Esophagus muscularis mucosa (tissue), 4 donors: ENCODE measurements at regions not wholly inside any gene's neighbourhood (a gene's known extent, or its start where the extent isn't known, plus 50 kb on each side); places are given as distances from the start of the nearest gene placed in this dataset.

Source experiments
- DNase-seq: peaks from one replicate; pipeline ENCODE4 v3.0.0-alpha.2; 2017; ENCODE audit errors: extremely low spot score
- H3K27ac ChIP-seq, 4 donors: fragments of 200-600 bp; sonication (generic); replicated peaks in 1 of 4; 1 replicate in 3 of 4; 2 replicates in 1 of 4; pipeline ENCODE4 v1.5.1; 2016 to 2019; ENCODE audit warnings: mild to moderate bottlenecking in 1 of 4
- H3K27me3 ChIP-seq, 4 donors: fragments of 200-600 bp; sonication (generic); one replicate each; pipeline versions ENCODE4 v1.5.1 to v1.6.0; 2016 to 2019
- H3K36me3 ChIP-seq, 4 donors: fragments of 200-600 bp; sonication (generic); one replicate each; pipeline ENCODE4 v1.5.1; 2016 to 2019
- H3K4me1 ChIP-seq, 4 donors: fragments of 200-600 bp; sonication (generic); one replicate each; pipeline ENCODE4 v1.5.1; 2016 to 2019
- H3K4me3 ChIP-seq, 4 donors: fragments of 200-600 bp; sonication (generic); 1 replicate in 2 of 4; 2 replicates in 2 of 4; pipeline ENCODE4 v1.5.1; 2016 to 2019; ENCODE audit warnings: mild to moderate bottlenecking in 4 of 4, moderate library complexity in 1 of 4
- H3K9me3 ChIP-seq, 4 donors: fragments of 200-600 bp; sonication (generic); 1 replicate in 3 of 4; 2 replicates in 1 of 4; pipeline ENCODE4 v1.5.1; 2016 to 2019
- EP300 ChIP-seq: sonication (generic); formaldehyde crosslinking; IDR thresholded peaks from one replicate; pipeline ENCODE4 v1.6.1; 2017; ENCODE audit warnings: antibody characterized with exemption
- POLR2A ChIP-seq: fragments of 450-650 bp; IDR thresholded peaks from one replicate; pipeline ENCODE4 v1.6.1; 2017; ENCODE audit warnings: antibody characterized with exemption, moderate library complexity, mild to moderate bottlenecking, low read depth
- POLR2AphosphoS5 ChIP-seq, 2 donors: sonication (generic); formaldehyde crosslinking; IDR thresholded peaks; one replicate each; pipeline ENCODE4 v1.6.1; 2017; ENCODE audit warnings: antibody characterized with exemption in 2 of 2
- WGBS: methylation state at CpG from one replicate; pipeline ENCODE4 v1.1.5; 2018; 5-methylcytosine and 5-hydroxymethylcytosine counted together
- intact Hi-C: fragments of 100-400 bp; cut with DNase I; formaldehyde crosslinking; loops from one replicate; pipeline ENCODE4 v1.15.1; 2023
- TF ChIP-seq, protein P1 (sequence below), 3 experiments: fragments of 200-600 bp in 2 of 3; fragments of 450-650 bp in 1 of 3; sonication (generic) in 2 of 3; IDR thresholded peaks; one replicate each; pipeline ENCODE4 v1.5.1; 2017 to 2019; ENCODE audit warnings: antibody characterized with exemption in 3 of 3, mild to moderate bottlenecking in 2 of 3, moderate library complexity in 1 of 3

DNA sequence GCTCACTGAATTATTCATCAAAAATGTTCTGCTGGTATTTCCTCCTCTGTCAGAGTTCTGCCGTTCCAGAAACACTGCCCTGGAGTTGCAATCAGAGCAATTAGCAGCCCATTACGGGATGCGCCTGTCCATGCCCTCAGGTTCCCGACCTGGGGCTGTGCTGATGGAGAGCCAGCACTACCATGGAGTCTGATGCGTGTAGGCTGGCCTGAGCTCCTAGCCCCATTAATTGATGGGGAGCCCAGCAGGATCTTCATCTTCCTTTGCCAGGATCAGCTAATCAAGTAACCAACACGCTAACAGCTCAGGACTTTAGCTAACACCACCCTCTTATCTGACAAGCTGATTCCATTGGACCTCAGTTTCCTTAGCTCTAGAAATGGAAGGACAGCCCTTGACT is 164.2 kb downstream of the ABHD5 start:
- Histone ChIP-seq H3K9me3 (no peaks in the 10 kb centered on the region), H3K27ac (no peak overlapping the region), H3K36me3 (no peaks in the 10 kb centered on the region), H3K4me3 (no peak overlapping the region), H3K27me3 (peaks cover 0 to 53% (median 3%) of the 10 kb centered on the region in 4 donors), H3K4me1 (peaks cover 0 to 4% (median 0%) of the 10 kb centered on the region in 4 donors)
- no peak for DNase-seq
- 76% methylated on average over 6 of the region's 6 CpGs for WGBS
- TF ChIP-seq EP300 (no peak), POLR2AphosphoS5 (IDR thresholded peaks at IDR 0.05) (no peak), POLR2A (no peak)
- TF ChIP-seq, protein P1, sequence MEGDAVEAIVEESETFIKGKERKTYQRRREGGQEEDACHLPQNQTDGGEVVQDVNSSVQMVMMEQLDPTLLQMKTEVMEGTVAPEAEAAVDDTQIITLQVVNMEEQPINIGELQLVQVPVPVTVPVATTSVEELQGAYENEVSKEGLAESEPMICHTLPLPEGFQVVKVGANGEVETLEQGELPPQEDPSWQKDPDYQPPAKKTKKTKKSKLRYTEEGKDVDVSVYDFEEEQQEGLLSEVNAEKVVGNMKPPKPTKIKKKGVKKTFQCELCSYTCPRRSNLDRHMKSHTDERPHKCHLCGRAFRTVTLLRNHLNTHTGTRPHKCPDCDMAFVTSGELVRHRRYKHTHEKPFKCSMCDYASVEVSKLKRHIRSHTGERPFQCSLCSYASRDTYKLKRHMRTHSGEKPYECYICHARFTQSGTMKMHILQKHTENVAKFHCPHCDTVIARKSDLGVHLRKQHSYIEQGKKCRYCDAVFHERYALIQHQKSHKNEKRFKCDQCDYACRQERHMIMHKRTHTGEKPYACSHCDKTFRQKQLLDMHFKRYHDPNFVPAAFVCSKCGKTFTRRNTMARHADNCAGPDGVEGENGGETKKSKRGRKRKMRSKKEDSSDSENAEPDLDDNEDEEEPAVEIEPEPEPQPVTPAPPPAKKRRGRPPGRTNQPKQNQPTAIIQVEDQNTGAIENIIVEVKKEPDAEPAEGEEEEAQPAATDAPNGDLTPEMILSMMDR (IDR thresholded peaks at IDR 0.05) = no peak
- intact Hi-C loops = loop anchor here (10.0 kb wide), 1 partner anchor 340 kb away; no protein-coding TSS in a partner anchor

DNA sequence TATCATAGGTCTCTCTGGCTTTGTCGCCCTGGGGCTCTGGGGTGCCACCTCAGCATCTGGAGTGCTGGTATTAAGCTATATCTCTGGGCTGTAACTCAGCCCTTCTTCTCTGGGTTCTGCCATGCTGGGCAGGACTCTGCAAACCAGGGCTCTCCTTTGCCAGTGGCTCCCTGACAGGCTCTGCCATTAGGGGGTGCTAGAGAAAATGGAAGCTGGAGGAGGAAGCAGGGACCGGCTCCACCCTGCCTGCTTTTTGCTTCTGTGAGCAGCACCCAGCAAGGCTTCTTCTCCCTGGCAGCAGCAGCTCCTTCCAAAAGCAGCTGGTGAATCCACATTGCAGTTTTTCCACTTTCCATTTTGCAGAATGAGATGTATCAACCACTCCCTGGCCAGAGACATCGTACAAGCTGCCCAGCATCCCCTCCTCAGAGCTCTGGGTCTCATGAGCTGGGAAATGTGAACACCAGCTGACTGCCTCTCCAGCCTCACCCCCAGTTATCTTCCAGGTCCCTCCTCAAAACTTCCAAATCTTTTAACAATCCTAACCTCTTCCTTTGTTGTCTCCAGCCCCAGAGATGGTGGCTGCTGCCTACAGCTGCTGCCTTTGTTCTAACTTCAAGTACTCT is 165.0 kb downstream of the ABHD5 start:
- Histone ChIP-seq H3K4me3 (no peak overlapping the region), H3K9me3 (no peaks in the 10 kb centered on the region), H3K27ac (no peak overlapping the region), H3K36me3 (no peaks in the 10 kb centered on the region), H3K27me3 (peaks cover 0 to 54% (median 3%) of the 10 kb centered on the region in 4 donors), H3K4me1 (peaks cover 0 to 4% (median 0%) of the 10 kb centered on the region in 4 donors)
- WGBS = 20% methylated on average over 3 of the region's 3 CpGs
- peak; percentile 84 for DNase-seq
- TF ChIP-seq POLR2AphosphoS5 (IDR thresholded peaks at IDR 0.05) (no peak), EP300 (no peak), POLR2A (no peak)
- TF ChIP-seq, protein P1 (IDR thresholded peaks at IDR 0.05) = peak; percentile 43 to 65 (median 51)
- intact Hi-C loops = loop anchor here (10.0 kb wide), 1 partner anchor 339 kb away; no protein-coding TSS in a partner anchor

DNA sequence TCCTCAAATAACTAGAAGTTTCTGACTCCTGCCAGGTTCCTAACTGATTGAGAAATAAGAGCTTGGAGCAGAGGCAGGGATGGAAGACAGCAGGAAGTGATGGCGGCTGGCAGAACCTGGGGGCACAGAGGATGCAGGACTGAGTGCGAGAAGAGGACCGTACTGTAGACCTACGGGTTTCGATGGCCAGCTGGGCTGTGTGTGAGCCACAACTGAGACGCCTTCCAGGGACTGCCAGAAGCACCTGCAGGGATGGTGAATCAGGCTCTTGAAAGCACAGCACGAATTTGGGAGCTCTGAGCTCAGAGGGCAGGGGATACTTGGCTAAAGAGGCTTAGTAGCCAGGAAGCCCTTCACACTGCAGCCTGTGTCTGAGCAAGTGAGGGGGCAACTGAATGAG is 165.6 kb downstream of the ABHD5 start:
- H3K27ac ChIP-seq = no peak overlapping the region
- no peaks in the 10 kb centered on the region for H3K36me3 ChIP-seq
- TF ChIP-seq, protein P1 (IDR thresholded peaks at IDR 0.05) = no peak
- no peak for TF ChIP-seq POLR2AphosphoS5 (IDR thresholded peaks at IDR 0.05)
- TF ChIP-seq POLR2A = no peak
- no peak for TF ChIP-seq EP300
- H3K9me3 ChIP-seq = no peaks in the 10 kb centered on the region
- DNase-seq = peak; percentile 39
- peaks cover 0 to 58% (median 3%) of the 10 kb centered on the region in 4 donors for H3K27me3 ChIP-seq
- no peak overlapping the region for H3K4me3 ChIP-seq
- H3K4me1 ChIP-seq = peaks cover 0 to 4% (median 0%) of the 10 kb centered on the region in 4 donors
- intact Hi-C loops = loop anchor here (10.0 kb wide), 1 partner anchor 338 kb away; no protein-coding TSS in a partner anchor
- 83% methylated on average over 7 of the region's 7 CpGs for WGBS

DNA sequence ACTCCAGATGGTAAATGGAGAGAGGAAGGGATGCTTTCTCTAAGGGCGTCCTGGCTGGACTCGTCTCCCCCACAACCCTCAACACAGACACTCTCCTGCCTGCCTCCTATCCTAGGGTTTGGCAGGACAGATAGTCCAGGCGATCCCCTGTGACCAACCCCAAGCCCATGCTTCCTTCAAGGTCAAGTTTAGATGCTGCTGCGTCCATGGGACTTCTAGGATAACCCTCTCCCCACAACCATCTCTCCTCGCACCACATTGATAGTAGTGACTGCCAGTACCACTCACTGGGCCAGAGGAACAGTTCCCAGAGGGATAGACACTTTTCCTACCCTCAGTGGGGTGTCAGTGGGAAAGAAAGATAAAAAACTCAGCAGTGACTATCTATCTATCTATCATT is 166.0 kb downstream of the ABHD5 start:
- intact Hi-C loops = loop anchor here (10.0 kb wide), 1 partner anchor 338 kb away; no protein-coding TSS in a partner anchor
- WGBS = 89% methylated on average over 5 of the region's 5 CpGs
- Histone ChIP-seq H3K27me3 (peaks cover 0 to 62% (median 3%) of the 10 kb centered on the region in 4 donors), H3K27ac (no peak overlapping the region), H3K36me3 (no peaks in the 10 kb centered on the region), H3K9me3 (no peaks in the 10 kb centered on the region), H3K4me1 (peaks cover 0 to 4% (median 0%) of the 10 kb centered on the region in 4 donors), H3K4me3 (no peak overlapping the region)
- no peak for TF ChIP-seq POLR2A
- TF ChIP-seq POLR2AphosphoS5 (IDR thresholded peaks at IDR 0.05) = no peak
- no peak for TF ChIP-seq EP300
- TF ChIP-seq, protein P1 (IDR thresholded peaks at IDR 0.05) = no peak
- DNase-seq = peak; percentile 64
